ENCODE measurements at regions not wholly inside any gene's neighbourhood (a gene's known extent, or its start where the extent isn't known, plus 50 kb on each side); places are given as distances from the start of the nearest gene placed in this dataset.
"Not testable (repeated sequence)": the region's sequence is repeated elsewhere in the genome, so short reads cannot be mapped to it uniquely, and the experiment has no call there.

GRCh38 chrX:51262271-51262670 lies 70.4 kb upstream of the NUDT10 start:
- not testable (repeated sequence) for TF ChIP-seq POLR2A (conservative IDR thresholded peaks at IDR 0.05); ZNF232 (CRISPR knock-in tag; IDR thresholded peaks at IDR 0.05); RCOR1 (IDR thresholded peaks at IDR 0.05; ENCODE audit: borderline replicate concordance in 1 of 2, low read depth in 2 of 2, low read length in 2 of 2); NFE2 (IDR thresholded peaks at IDR 0.05; ENCODE audit: low read depth); NEUROD1 (IDR thresholded peaks at IDR 0.05; ENCODE audit: borderline replicate concordance, low read depth, low read length, partially characterized antibody); POLR2AphosphoS5 (IDR thresholded peaks at IDR 0.05; ENCODE audit: control insufficient read depth, insufficient read depth, low read depth, low read length); RBM39 (optimal IDR thresholded peaks at IDR 0.05; ENCODE audit: low read depth, low read length); ZBTB33 (CRISPR knock-in tag; IDR thresholded peaks at IDR 0.05); NFYB (IDR thresholded peaks at IDR 0.05; ENCODE audit: extremely low read depth, insufficient read length); ZFX (CRISPR knock-in tag; IDR thresholded peaks at IDR 0.05)
- TF ChIP-seq, protein P1, sequence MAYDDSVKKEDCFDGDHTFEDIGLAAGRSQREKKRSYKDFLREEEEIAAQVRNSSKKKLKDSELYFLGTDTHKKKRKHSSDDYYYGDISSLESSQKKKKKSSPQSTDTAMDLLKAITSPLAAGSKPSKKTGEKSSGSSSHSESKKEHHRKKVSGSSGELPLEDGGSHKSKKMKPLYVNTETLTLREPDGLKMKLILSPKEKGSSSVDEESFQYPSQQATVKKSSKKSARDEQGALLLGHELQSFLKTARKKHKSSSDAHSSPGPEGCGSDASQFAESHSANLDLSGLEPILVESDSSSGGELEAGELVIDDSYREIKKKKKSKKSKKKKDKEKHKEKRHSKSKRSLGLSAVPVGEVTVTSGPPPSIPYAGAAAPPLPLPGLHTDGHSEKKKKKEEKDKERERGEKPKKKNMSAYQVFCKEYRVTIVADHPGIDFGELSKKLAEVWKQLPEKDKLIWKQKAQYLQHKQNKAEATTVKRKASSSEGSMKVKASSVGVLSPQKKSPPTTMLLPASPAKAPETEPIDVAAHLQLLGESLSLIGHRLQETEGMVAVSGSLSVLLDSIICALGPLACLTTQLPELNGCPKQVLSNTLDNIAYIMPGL (CRISPR knock-in tag; IDR thresholded peaks at IDR 0.05), result not testable (repeated sequence)
